Mesothelial cell of epicardium (in vitro differentiated cells): ENCODE measurements at regions not wholly inside any gene's neighbourhood (a gene's known extent, or its start where the extent isn't known, plus 50 kb on each side); places are given as distances from the start of the nearest gene placed in this dataset.

ENCODE experiments used
- DNase-seq, 2 experiments: peaks; one replicate each; pipeline ENCODE4 v3.0.0; 2021; ENCODE audit warnings: low spot score in 2 of 2; ENCODE audit not compliant: unreplicated experiment in 2 of 2
- H3K27ac Mint-ChIP-seq: 2 replicates; pipeline ENCODE4 v1.8.0; 2021; ENCODE audit warnings: mixed read lengths
- H3K27me3 Mint-ChIP-seq: 2 replicates; pipeline ENCODE4 v1.8.0; 2021; ENCODE audit warnings: low read depth, mixed read lengths
- H3K36me3 Mint-ChIP-seq: 2 replicates; pipeline ENCODE4 v1.8.0; 2021; ENCODE audit warnings: mixed read lengths
- H3K4me1 Mint-ChIP-seq: 2 replicates; pipeline ENCODE4 v1.8.0; 2021; ENCODE audit warnings: mixed read lengths
- H3K4me3 Mint-ChIP-seq: 2 replicates; pipeline ENCODE4 v1.8.0; 2021; ENCODE audit warnings: mild to moderate bottlenecking, moderate library complexity, mixed read lengths
- H3K9me3 Mint-ChIP-seq: 2 replicates; pipeline ENCODE4 v1.8.0; 2021; ENCODE audit warnings: mixed read lengths
- TF ChIP-seq, protein P1 (sequence below): fragments of 200-600 bp; sonication (generic); IDR thresholded peaks from one replicate; pipeline ENCODE4 v1.5.0; 2021; ENCODE audit warnings: antibody characterized with exemption; ENCODE audit not compliant: unreplicated experiment

DNA sequence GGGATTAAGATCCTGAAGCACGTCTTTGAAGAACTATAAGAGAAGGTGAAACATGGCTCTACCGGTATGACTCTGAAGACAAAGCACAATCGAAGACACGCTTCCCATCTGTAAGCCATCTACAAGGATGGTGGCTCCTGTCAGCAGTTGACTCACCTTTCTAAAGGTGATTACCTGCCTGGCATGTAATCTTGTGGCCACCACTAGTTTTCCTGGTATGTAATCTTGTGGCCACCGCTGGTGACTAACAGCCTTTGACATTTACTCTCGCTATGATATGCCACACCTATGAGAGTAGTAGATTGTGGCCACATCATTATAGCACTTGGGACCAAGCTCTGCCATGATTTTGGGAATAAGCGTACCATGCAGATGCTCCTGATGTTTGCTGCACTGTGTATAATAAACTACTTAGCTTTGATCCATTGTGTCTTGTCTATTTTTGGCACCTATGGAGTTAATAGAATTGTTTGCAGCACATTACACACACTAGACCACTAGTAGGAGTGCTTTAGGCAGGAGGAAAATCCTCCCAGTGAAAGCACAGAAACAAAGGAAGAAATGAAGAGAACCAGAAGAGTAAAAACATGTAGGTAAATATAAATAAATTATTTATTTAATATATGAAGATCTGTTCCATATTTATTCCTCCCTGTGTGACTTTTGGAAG is 59.8 kb downstream of the VAX1 start:
- Mint-ChIP-seq H3K9me3 (peaks cover 4% of the 10 kb centered on the region), H3K4me1 (no peaks in the 10 kb centered on the region), H3K27ac (no peak overlapping the region), H3K27me3 (peaks cover 34% of the 10 kb centered on the region), H3K36me3 (no peaks in the 10 kb centered on the region), H3K4me3 (no peak overlapping the region)
- TF ChIP-seq, protein P1, sequence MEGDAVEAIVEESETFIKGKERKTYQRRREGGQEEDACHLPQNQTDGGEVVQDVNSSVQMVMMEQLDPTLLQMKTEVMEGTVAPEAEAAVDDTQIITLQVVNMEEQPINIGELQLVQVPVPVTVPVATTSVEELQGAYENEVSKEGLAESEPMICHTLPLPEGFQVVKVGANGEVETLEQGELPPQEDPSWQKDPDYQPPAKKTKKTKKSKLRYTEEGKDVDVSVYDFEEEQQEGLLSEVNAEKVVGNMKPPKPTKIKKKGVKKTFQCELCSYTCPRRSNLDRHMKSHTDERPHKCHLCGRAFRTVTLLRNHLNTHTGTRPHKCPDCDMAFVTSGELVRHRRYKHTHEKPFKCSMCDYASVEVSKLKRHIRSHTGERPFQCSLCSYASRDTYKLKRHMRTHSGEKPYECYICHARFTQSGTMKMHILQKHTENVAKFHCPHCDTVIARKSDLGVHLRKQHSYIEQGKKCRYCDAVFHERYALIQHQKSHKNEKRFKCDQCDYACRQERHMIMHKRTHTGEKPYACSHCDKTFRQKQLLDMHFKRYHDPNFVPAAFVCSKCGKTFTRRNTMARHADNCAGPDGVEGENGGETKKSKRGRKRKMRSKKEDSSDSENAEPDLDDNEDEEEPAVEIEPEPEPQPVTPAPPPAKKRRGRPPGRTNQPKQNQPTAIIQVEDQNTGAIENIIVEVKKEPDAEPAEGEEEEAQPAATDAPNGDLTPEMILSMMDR = no peak
- no peak for DNase-seq

DNA sequence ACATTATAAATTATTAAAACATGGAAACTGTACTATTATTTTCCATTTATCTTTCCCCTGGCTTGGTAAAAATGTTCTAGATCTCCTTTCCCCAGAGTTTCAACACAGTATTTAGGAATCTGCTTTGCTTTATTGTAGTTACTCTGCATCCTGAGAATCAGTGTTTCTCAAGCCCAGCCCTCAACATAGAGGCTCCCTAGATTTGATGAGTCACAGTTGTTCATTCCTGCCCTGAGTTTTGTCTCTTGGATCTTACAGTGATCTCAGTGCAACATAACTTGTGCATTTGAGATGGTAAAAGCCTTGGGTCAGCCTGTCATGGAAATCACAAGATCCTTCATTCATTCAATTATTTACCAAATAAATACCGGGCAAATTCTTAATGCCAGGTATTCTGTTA is 63.0 kb downstream of the VAX1 start:
- no peak for DNase-seq
- Mint-ChIP-seq H3K36me3 (no peaks in the 10 kb centered on the region), H3K27ac (no peak overlapping the region), H3K4me3 (no peak overlapping the region), H3K27me3 (peaks cover 52% of the 10 kb centered on the region), H3K9me3 (peaks cover 8% of the 10 kb centered on the region), H3K4me1 (no peaks in the 10 kb centered on the region)
- TF ChIP-seq, protein P1 = no peak

DNA sequence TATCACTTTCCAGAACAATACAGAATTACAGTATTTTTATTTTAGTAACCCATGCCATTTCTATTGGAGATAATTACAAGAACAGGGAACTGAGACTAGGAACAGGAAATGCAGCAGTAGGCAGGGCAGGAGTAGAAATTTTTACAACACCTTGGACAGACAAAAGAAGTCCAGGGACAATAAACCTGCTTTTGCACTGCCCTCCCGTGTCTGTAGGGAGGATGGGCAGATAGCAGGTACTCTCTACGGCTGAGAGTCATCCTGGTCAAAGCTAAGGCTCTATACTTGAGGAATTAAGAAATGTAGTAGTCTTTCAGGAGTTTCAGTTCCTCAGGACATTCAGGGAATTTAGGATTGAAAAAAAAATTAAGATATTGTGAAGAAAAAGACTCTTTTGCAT is 63.4 kb downstream of the VAX1 start:
- Mint-ChIP-seq H3K9me3 (peaks cover 8% of the 10 kb centered on the region), H3K27me3 (peaks cover 56% of the 10 kb centered on the region), H3K4me1 (no peaks in the 10 kb centered on the region), H3K27ac (no peak overlapping the region), H3K36me3 (no peaks in the 10 kb centered on the region), H3K4me3 (no peak overlapping the region)
- TF ChIP-seq, protein P1 = no peak
- DNase-seq = no peak

DNA sequence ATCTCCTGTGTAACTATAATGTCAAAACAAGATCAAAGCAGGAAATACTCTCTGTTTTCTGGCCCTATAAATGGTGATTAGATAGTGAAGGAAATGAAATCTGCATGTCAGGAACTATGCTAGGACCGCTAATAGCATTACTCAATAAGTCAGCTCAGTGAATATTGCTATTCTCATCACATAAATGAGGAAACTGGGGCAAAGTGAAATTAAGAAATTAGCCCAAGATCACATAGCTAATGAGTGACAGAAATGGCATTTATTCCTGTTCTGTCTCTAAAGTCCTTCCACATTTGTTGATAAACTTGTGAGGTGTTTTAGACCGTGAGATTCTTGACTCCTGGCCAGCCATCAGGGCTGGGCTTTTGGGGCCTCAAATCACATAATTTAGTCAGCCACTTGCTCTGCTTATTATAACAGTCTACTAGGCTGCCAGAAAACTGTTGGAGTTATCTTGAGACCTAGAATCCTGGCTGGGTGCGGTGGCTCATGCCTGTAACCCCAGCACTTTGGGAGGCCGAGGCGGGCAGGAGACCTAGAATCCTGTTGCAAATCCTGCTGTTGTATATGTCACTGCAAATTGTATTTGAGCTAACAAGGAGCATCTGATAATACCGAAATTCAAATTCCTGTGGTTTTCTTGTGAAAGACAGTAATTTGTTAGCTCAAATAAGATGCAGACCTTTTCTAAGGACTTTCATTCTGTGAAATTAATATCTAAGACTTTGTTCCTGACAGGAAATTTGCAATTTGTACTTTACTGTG is 66.5 kb upstream of the SHTN1 start:
- Mint-ChIP-seq H3K4me1 (no peaks in the 10 kb centered on the region), H3K9me3 (peaks cover 4% of the 10 kb centered on the region), H3K4me3 (no peak overlapping the region), H3K27ac (no peak overlapping the region), H3K27me3 (peaks cover 61% of the 10 kb centered on the region), H3K36me3 (no peaks in the 10 kb centered on the region)
- no peak for DNase-seq
- TF ChIP-seq, protein P1 = no peak
